HepG2 (cell line): ENCODE measurements at regions not wholly inside any gene's neighbourhood (a gene's known extent, or its start where the extent isn't known, plus 50 kb on each side); places are given as distances from the start of the nearest gene placed in this dataset.

ENCODE experiments used
- CEBPB ChIP-seq: IDR thresholded peaks from 2 replicates; pipeline ENCODE4 v1.6.1; 2011; ENCODE audit warnings: low read depth, low read length, improper control_type of control experiment, borderline replicate concordance
- DRAP1 ChIP-seq: IDR thresholded peaks from 2 replicates; pipeline ENCODE4 v1.6.1; 2016; ENCODE audit warnings: missing genetic modification reagents, missing compliant biosample characterization
- HDAC1 ChIP-seq: sonication (generic); formaldehyde crosslinking; IDR thresholded peaks from 2 replicates; pipeline ENCODE4 v1.5.1; 2020; ENCODE audit warnings: mild to moderate bottlenecking, missing genetic modification reagents
- HNF4G ChIP-seq, 2 experiments: sonication (generic) in 1 of 2; formaldehyde crosslinking in 1 of 2; IDR thresholded peaks; 2 replicates each; pipeline versions ENCODE4 v1.4.0 to v1.6.1; 2011 to 2020; ENCODE audit warnings: borderline replicate concordance in 2 of 2, low read depth in 2 of 2, mild to moderate bottlenecking in 2 of 2, low read length in 1 of 2, missing genetic modification reagents in 1 of 2, moderate library complexity in 1 of 2
- HNRNPL ChIP-seq: fragments of 200-400 bp; formaldehyde crosslinking; IDR thresholded peaks from 2 replicates; pipeline ENCODE4 v1.6.1; 2017; ENCODE audit warnings: mild to moderate bottlenecking, low read depth, low read length
- IKZF1 ChIP-seq: fragments of 450-650 bp; IDR thresholded peaks from 2 replicates; pipeline ENCODE4 v1.7.1; 2016
- LCORL ChIP-seq, 2 experiments: fragments of 450-650 bp in 1 of 2; sonication (generic) in 1 of 2; formaldehyde crosslinking in 1 of 2; IDR thresholded peaks; 2 replicates each; pipeline versions ENCODE4 v1.5.0 to v1.6.1; 2017 to 2020; ENCODE audit warnings: antibody characterized with exemption in 1 of 2, missing genetic modification reagents in 1 of 2
- MAFG ChIP-seq: sonication (generic); formaldehyde crosslinking; IDR thresholded peaks from 2 replicates; pipeline ENCODE4 v1.5.1; 2020; ENCODE audit warnings: mild to moderate bottlenecking, missing genetic modification reagents
- PRPF4 ChIP-seq: fragments of 200-400 bp; formaldehyde crosslinking; IDR thresholded peaks from 2 replicates; pipeline ENCODE4 v1.6.1; 2016; ENCODE audit warnings: low read length, low read depth; ENCODE audit not compliant: poor library complexity, severe bottlenecking
- TMF1 ChIP-seq: sonication (generic); formaldehyde crosslinking; IDR thresholded peaks from 2 replicates; pipeline ENCODE4 v1.8.1; 2022; ENCODE audit warnings: low read depth, missing genetic modification reagents
- ZBTB21 ChIP-seq: sonication (generic); formaldehyde crosslinking; IDR thresholded peaks from 2 replicates; pipeline ENCODE4 v1.4.0; 2020; ENCODE audit warnings: missing genetic modification reagents
- ZHX2 ChIP-seq, 2 experiments: sonication (generic) in 1 of 2; formaldehyde crosslinking in 1 of 2; IDR thresholded peaks; 2 replicates each; pipeline versions ENCODE4 v1.6.1 to v1.9.0; 2014 to 2022; ENCODE audit warnings: antibody characterized with exemption in 1 of 2, borderline replicate concordance in 1 of 2, inconsistent platforms in 1 of 2, low read depth in 1 of 2, missing genetic modification reagents in 1 of 2
- ZNF138 ChIP-seq: sonication (generic); formaldehyde crosslinking; IDR thresholded peaks from 2 replicates; pipeline ENCODE4 v1.5.0; 2020; ENCODE audit warnings: mild to moderate bottlenecking, low read depth, missing genetic modification reagents
- ZNF251 ChIP-seq: sonication (generic); formaldehyde crosslinking; IDR thresholded peaks from 2 replicates; pipeline ENCODE4 v1.9.0; 2021; ENCODE audit warnings: mild to moderate bottlenecking, missing genetic modification reagents
- ZNF331 ChIP-seq: sonication (generic); formaldehyde crosslinking; IDR thresholded peaks from 2 replicates; pipeline ENCODE4 v1.4.0; 2020; ENCODE audit warnings: missing genetic modification reagents
- ZNF629 ChIP-seq: sonication (generic); formaldehyde crosslinking; conservative IDR thresholded peaks from 2 replicates; pipeline ENCODE4 v1.5.0; 2020; ENCODE audit warnings: missing genetic modification reagents
- ZNF883 ChIP-seq: sonication (generic); formaldehyde crosslinking; IDR thresholded peaks from 2 replicates; pipeline ENCODE4 v1.5.1; 2020; ENCODE audit warnings: mild to moderate bottlenecking, missing genetic modification reagents; ENCODE audit errors: not compliant biosample characterization
- ZSCAN25 ChIP-seq: sonication (generic); formaldehyde crosslinking; IDR thresholded peaks from 2 replicates; pipeline ENCODE4 v1.8.0; 2022; ENCODE audit warnings: mild to moderate bottlenecking, missing genetic modification reagents
- TF ChIP-seq, protein P1 (sequence below): sonication (generic); formaldehyde crosslinking; IDR thresholded peaks from 2 replicates; pipeline ENCODE4 v1.9.0; 2021; ENCODE audit warnings: missing genetic modification reagents, mild to moderate bottlenecking, borderline replicate concordance

GRCh38 chr3:13263770-13264467, 156.2 kb downstream of the NUP210 start (continued):
- TF ChIP-seq HNF4G (IDR thresholded peaks at IDR 0.05; ENCODE audit: borderline replicate concordance, low read depth, low read length): no peak
- no peak for TF ChIP-seq HNF4G (CRISPR knock-in tag; IDR thresholded peaks at IDR 0.05; ENCODE audit: borderline replicate concordance, low read depth)
- no peak for TF ChIP-seq ZNF629
- TF ChIP-seq PRPF4: no peak
- TF ChIP-seq ZBTB21 (CRISPR knock-in tag): no peak; the same call in 1 of the 2 replicates
- TF ChIP-seq IKZF1: no peak
- TF ChIP-seq HDAC1: peak; percentile 59; the same call in 1 of the 2 replicates
- TF ChIP-seq ZNF331 (CRISPR knock-in tag): peak; percentile 51; the same call in 1 of the 2 replicates
- no peak for TF ChIP-seq ZHX2 (IDR thresholded peaks at IDR 0.05; ENCODE audit: low read depth)
- peak; percentile 32; the same call in 1 of the 2 replicates for TF ChIP-seq ZHX2 (CRISPR knock-in tag; IDR thresholded peaks at IDR 0.05; ENCODE audit: borderline replicate concordance)
- peak; percentile 64 for TF ChIP-seq HNRNPL
- TF ChIP-seq ZNF138 (CRISPR knock-in tag): 0 out of 2 replicates have a peak, but pooled peaks have one; percentile 49
- peak; percentile 6; the same call in 1 of the 2 replicates for TF ChIP-seq CEBPB
- TF ChIP-seq ZSCAN25 (CRISPR knock-in tag): no peak
- TF ChIP-seq ZNF883 (CRISPR knock-in tag): no peak
- TF ChIP-seq TMF1: no peak
- no peak for TF ChIP-seq MAFG (CRISPR knock-in tag)
- TF ChIP-seq LCORL (IDR thresholded peaks at IDR 0.05): no peak
- peak; percentile 88 for TF ChIP-seq LCORL (CRISPR knock-in tag; IDR thresholded peaks at IDR 0.05)
- TF ChIP-seq, protein P1, sequence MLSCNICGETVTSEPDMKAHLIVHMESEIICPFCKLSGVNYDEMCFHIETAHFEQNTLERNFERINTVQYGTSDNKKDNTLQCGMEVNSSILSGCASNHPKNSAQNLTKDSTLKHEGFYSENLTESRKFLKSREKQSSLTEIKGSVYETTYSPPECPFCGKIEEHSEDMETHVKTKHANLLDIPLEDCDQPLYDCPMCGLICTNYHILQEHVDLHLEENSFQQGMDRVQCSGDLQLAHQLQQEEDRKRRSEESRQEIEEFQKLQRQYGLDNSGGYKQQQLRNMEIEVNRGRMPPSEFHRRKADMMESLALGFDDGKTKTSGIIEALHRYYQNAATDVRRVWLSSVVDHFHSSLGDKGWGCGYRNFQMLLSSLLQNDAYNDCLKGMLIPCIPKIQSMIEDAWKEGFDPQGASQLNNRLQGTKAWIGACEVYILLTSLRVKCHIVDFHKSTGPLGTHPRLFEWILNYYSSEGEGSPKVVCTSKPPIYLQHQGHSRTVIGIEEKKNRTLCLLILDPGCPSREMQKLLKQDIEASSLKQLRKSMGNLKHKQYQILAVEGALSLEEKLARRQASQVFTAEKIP (CRISPR knock-in tag): no peak
- no peak for TF ChIP-seq DRAP1 (CRISPR knock-in tag)
- TF ChIP-seq ZNF251: no peak
